OCI-LY7 (cell line): ENCODE measurements at regions not wholly inside any gene's neighbourhood (a gene's known extent, or its start where the extent isn't known, plus 50 kb on each side); places are given as distances from the start of the nearest gene placed in this dataset.

Experiments
- EZH2phosphoT487 ChIP-seq: fragments of 200-600 bp; sonication (generic); IDR thresholded peaks from 2 replicates; pipeline ENCODE4 v1.6.1; 2018; ENCODE audit warnings: low read depth, borderline replicate concordance, mild to moderate bottlenecking, mixed run types, antibody characterized with exemption, low read length, moderate library complexity, mixed read lengths
- TF ChIP-seq, protein P1 (sequence below): fragments of 200-600 bp; sonication (generic); conservative IDR thresholded peaks from 2 replicates; pipeline ENCODE4 v1.5.1; 2014; ENCODE audit warnings: mild to moderate bottlenecking, antibody characterized with exemption, low read length, moderate library complexity, mixed read lengths

DNA sequence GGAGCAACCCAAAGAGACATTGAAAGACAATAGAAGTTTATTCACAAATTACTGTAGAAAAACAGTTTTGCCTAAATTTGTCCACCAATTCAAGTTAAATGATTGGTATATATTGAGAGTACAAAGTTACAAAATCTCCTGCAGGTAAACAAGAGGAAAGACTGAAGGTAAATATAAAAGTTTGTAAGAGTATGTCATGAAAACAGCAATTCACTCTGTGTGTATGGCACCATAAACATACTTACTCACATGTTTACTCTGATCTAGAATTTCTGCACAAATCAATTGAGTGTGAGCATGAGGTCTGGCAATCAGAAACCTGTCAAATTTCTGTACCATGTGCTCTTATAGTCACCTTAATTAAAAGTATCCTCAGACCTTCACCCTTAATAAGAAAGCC is 800.9 kb upstream of the MBL2 start:
- TF ChIP-seq, protein P1, sequence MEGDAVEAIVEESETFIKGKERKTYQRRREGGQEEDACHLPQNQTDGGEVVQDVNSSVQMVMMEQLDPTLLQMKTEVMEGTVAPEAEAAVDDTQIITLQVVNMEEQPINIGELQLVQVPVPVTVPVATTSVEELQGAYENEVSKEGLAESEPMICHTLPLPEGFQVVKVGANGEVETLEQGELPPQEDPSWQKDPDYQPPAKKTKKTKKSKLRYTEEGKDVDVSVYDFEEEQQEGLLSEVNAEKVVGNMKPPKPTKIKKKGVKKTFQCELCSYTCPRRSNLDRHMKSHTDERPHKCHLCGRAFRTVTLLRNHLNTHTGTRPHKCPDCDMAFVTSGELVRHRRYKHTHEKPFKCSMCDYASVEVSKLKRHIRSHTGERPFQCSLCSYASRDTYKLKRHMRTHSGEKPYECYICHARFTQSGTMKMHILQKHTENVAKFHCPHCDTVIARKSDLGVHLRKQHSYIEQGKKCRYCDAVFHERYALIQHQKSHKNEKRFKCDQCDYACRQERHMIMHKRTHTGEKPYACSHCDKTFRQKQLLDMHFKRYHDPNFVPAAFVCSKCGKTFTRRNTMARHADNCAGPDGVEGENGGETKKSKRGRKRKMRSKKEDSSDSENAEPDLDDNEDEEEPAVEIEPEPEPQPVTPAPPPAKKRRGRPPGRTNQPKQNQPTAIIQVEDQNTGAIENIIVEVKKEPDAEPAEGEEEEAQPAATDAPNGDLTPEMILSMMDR: no peak
- TF ChIP-seq EZH2phosphoT487: no peak
